ENCODE measurements at regions not wholly inside any gene's neighbourhood (a gene's known extent, or its start where the extent isn't known, plus 50 kb on each side); places are given as distances from the start of the nearest gene placed in this dataset.

GRCh38 chr11:47899801-47900200 is 51.7 kb upstream of the NUP160 start:
- H3K4me1 ChIP-seq (ENCODE audit: control insufficient read depth, insufficient read depth, low read length), result no peaks in the 10 kb centered on the region
- WGBS, 2 experiments, result 92 to 93% methylated on average over 2 of the region's 2 CpGs
- H3K36me3 ChIP-seq (ENCODE audit: control insufficient read depth, insufficient read depth, low read length), result no peaks in the 10 kb centered on the region
- no peaks in the 10 kb centered on the region for H3K9me3 ChIP-seq (ENCODE audit: control insufficient read depth, low read length)
- no peak overlapping the region for H3K4me3 ChIP-seq (ENCODE audit: insufficient read depth, low read depth, low read length)
- no peak overlapping the region for H3K27ac ChIP-seq (ENCODE audit: insufficient read depth, low read depth, low read length, poor library complexity, severe bottlenecking)
- no peaks in the 10 kb centered on the region for H3K27me3 ChIP-seq (ENCODE audit: control insufficient read depth, insufficient read depth, low read length, poor library complexity, severe bottlenecking)
